CD4-positive, alpha-beta T cell (primary cell): ENCODE measurements at regions not wholly inside any gene's neighbourhood (a gene's known extent, or its start where the extent isn't known, plus 50 kb on each side); places are given as distances from the start of the nearest gene placed in this dataset.

Experiments
- ATAC-seq: fragments of 200-7000 bp; cut with Tn5 transposase; one replicate; pipeline ENCODE4 v1.10.0; 2022; ENCODE audit warnings: mild to moderate bottlenecking; ENCODE audit not compliant: poor library complexity
- CTCF ChIA-PET: fragments of 350-600 bp; sonication (Branson Sonifier 250); formaldehyde crosslinking; loops from one replicate; lab custom pipeline; 2021; ENCODE audit warnings: antibody characterized with exemption, inconsistent platforms; lab: Charles Lee
- POLR2A ChIA-PET: fragments of 350-600 bp; sonication (Branson Sonifier 250); formaldehyde crosslinking; loops from one replicate; lab custom pipeline; 2021; ENCODE audit warnings: antibody characterized with exemption, inconsistent platforms; lab: Charles Lee
- DNase-seq, 14 experiments: peaks; one replicate each; pipeline ENCODE4 v3.0.0-alpha.2; 2013 to 2020; ENCODE audit warnings: mixed read lengths in 2 of 14
- H3K27ac ChIP-seq, 2 donors: one replicate each; pipeline versions ENCODE4 v1.5.1 to v1.7.0; 2013; ENCODE audit warnings: low read length in 2 of 2, low read depth in 1 of 2, mild to moderate bottlenecking in 1 of 2
- H3K27me3 ChIP-seq, 2 experiments: 1 replicate in 1 of 2; 2 replicates in 1 of 2; pipeline versions ENCODE4 v1.6.1 to v1.7.0; 2013; ENCODE audit warnings: low read length in 2 of 2, control low read depth in 1 of 2, mild to moderate bottlenecking in 1 of 2, moderate library complexity in 1 of 2; ENCODE audit not compliant: insufficient read depth in 2 of 2, control insufficient read depth in 1 of 2
- H3K36me3 ChIP-seq: one replicate; pipeline ENCODE4 v1.6.1; 2013; ENCODE audit warnings: low read length, control low read depth; ENCODE audit not compliant: insufficient read depth
- H3K4me1 ChIP-seq: one replicate; pipeline ENCODE4 v1.6.1; 2013; ENCODE audit warnings: low read length, control low read depth; ENCODE audit not compliant: insufficient read depth
- H3K4me3 ChIP-seq: one replicate; pipeline ENCODE4 v1.5.1; 2013; ENCODE audit warnings: mild to moderate bottlenecking, low read length, moderate library complexity
- H3K9me3 ChIP-seq, 2 experiments: 1 replicate in 1 of 2; 2 replicates in 1 of 2; pipeline versions ENCODE4 v1.6.1 to v1.7.0; 2013; ENCODE audit warnings: low read length in 2 of 2, mild to moderate bottlenecking in 2 of 2, control low read depth in 1 of 2, moderate library complexity in 1 of 2; ENCODE audit not compliant: control insufficient read depth in 1 of 2, insufficient read depth in 1 of 2
- H3K27ac Mint-ChIP-seq: one replicate; pipeline ENCODE4 v1.8.0; 2020; ENCODE audit warnings: mixed read lengths
- H3K27me3 Mint-ChIP-seq: one replicate; pipeline ENCODE4 v1.8.0; 2021; ENCODE audit warnings: mixed read lengths
- H3K36me3 Mint-ChIP-seq: one replicate; pipeline ENCODE4 v1.8.0; 2021; ENCODE audit warnings: low read depth, mixed read lengths
- H3K4me1 Mint-ChIP-seq: one replicate; pipeline ENCODE4 v1.8.0; 2021; ENCODE audit warnings: low read depth, mixed read lengths
- H3K4me3 Mint-ChIP-seq: one replicate; pipeline ENCODE4 v1.8.0; 2020; ENCODE audit warnings: mild to moderate bottlenecking, mixed read lengths
- H3K9me3 Mint-ChIP-seq: one replicate; pipeline ENCODE4 v1.8.0; 2020; ENCODE audit warnings: mixed read lengths
- intact Hi-C, 2 experiments: fragments of 100-400 bp; cut with DNase I in 1 of 2; cut with micrococcal nuclease in 1 of 2; formaldehyde crosslinking; loops; one replicate each; pipeline versions ENCODE4 v1.15.1 to v1.9.0; 2023 to 2025; cut with DNase I, micrococcal nuclease
- TF ChIP-seq, protein P1 (sequence below): fragments of 200-600 bp; IDR thresholded peaks from one replicate; pipeline ENCODE4 v1.8.0; 2022; ENCODE audit warnings: antibody characterized with exemption, mild to moderate bottlenecking

DNA sequence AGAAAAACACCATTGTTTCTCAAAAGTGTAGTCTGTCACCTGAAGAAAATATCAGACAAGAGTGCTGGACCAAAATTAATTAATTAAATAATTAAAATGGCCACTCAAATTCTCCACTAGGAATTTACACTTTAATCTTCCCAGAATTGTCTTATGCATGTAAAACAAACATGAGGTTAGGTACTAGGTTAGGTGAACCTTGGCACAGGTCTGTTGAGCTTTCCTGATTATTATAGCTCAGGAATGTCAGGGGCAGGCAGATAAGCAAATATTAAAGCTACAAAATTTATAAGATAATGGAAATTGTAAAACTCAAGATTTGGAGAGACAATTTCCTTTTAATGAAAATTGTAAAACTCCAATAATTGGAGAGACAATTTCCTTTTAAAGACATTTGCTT is 253.2 kb downstream of the BMP4 start:
- TF ChIP-seq, protein P1, sequence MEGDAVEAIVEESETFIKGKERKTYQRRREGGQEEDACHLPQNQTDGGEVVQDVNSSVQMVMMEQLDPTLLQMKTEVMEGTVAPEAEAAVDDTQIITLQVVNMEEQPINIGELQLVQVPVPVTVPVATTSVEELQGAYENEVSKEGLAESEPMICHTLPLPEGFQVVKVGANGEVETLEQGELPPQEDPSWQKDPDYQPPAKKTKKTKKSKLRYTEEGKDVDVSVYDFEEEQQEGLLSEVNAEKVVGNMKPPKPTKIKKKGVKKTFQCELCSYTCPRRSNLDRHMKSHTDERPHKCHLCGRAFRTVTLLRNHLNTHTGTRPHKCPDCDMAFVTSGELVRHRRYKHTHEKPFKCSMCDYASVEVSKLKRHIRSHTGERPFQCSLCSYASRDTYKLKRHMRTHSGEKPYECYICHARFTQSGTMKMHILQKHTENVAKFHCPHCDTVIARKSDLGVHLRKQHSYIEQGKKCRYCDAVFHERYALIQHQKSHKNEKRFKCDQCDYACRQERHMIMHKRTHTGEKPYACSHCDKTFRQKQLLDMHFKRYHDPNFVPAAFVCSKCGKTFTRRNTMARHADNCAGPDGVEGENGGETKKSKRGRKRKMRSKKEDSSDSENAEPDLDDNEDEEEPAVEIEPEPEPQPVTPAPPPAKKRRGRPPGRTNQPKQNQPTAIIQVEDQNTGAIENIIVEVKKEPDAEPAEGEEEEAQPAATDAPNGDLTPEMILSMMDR: no peak
- intact Hi-C loops: no loop called here
- no peaks in the 10 kb centered on the region for H3K36me3 Mint-ChIP-seq

DNA sequence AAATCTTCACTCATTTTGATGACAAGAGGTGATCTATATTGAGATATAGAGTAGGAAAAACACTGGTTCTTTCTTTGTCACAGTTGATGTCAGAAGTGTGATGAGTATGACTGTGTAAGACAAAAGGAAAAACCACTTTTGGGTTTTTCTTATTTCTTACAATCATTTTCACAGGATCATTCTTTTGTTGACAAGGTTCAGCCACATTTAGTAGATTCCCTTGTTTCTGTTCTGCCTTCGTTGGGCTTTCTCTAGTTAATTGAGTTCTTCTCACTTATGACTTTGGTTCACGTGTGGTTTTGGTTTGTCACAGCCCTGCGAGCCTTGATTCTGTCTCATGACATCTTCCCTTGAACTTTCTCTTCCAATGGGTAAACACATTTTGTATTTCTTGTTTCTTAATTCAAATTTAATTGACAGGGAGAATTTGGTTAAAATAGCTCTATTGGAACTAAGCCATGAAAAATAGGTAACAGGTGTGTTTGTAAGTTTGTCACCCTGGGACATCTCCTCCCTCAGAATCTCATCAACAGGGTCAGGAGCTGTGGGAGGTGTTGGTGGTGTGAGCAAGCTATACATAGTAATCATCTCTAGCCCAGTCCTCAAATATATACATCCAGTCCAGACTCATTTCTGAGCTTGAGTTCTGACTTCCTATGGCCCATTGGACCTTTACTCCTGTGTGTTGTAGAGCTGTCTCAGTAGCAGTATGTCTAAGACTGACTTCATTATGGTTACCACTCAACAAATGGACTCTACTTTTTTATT is 255.3 kb downstream of the BMP4 start:
- no peak for ATAC-seq
- Mint-ChIP-seq H3K4me3 (no peak overlapping the region), H3K36me3 (no peaks in the 10 kb centered on the region), H3K9me3 (peaks cover 6% of the 10 kb centered on the region), H3K4me1 (no peaks in the 10 kb centered on the region), H3K27me3 (no peaks in the 10 kb centered on the region), H3K27ac (no peak overlapping the region)
- H3K36me3 ChIP-seq: no peaks in the 10 kb centered on the region
- ChIA-PET CTCF (no interaction called here), POLR2A (interaction anchor here (0.6 kb wide), 1 partner anchor 17 kb away, joined by 3 read pairs; no protein-coding TSS in a partner anchor)
- TF ChIP-seq, protein P1: no peak
- no peak overlapping the region for H3K27ac ChIP-seq
- no peaks in the 10 kb centered on the region for H3K4me1 ChIP-seq
- no peaks in the 10 kb centered on the region for H3K27me3 ChIP-seq
- no peak overlapping the region for H3K4me3 ChIP-seq
- DNase-seq: no peak
- no peaks in the 10 kb centered on the region for H3K9me3 ChIP-seq
- intact Hi-C loops: no loop called here

More for the DNA sequence above, 253.2 kb downstream of the BMP4 start:
- Mint-ChIP-seq H3K4me1 (no peaks in the 10 kb centered on the region), H3K4me3 (no peak overlapping the region), H3K9me3 (peaks cover 4% of the 10 kb centered on the region), H3K27me3 (no peaks in the 10 kb centered on the region), H3K27ac (no peak overlapping the region)
- DNase-seq (no peak), ATAC-seq (no peak)
- Histone ChIP-seq H3K9me3 (peaks cover 0 to 5% of the 10 kb centered on the region in 2 experiments), H3K4me1 (no peaks in the 10 kb centered on the region), H3K36me3 (no peaks in the 10 kb centered on the region), H3K27ac (no peak overlapping the region), H3K27me3 (no peaks in the 10 kb centered on the region), H3K4me3 (no peak overlapping the region)
- ChIA-PET POLR2A (no interaction called here), CTCF (no interaction called here)

DNA sequence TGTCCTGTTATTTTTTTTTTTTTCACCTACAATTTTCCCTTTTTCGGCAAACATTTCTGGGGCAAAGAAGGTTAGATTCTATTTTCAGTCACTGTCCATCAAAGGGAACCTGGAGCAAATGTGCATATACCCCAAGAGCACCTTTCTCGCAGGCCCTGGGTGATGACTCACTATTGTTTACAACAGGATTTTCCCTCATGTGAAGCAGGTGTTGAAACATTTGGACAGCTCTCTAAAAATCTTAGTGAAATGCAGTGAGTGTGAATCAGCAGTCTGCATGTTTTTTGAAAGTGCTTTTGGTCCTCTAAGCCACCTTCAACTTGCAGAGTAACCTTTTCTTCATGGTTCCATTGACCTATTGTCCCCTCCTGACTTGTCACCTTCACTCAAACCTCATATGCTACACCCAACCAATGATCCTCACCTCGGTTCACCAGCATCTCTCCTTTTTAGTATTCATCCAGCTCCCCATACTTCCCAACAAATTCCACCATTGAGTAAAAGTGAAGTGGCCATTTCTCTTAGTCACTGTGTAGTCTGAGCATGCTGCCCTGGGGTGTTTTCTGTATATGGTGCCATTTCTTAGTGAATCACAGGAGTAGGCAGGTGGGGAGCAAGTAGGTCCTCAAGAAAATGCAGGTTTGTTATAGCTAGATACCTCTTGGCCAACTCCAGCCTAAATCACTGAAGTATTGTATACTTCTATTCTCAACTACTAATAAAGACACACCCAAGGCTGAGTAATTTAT is 260.2 kb downstream of the BMP4 start:
- POLR2A ChIA-PET: no interaction called here
- DNase-seq (no peak), ATAC-seq (no peak)
- H3K4me1 Mint-ChIP-seq: no peaks in the 10 kb centered on the region
- H3K36me3 Mint-ChIP-seq: no peaks in the 10 kb centered on the region
- Histone ChIP-seq H3K4me1 (no peaks in the 10 kb centered on the region), H3K36me3 (no peaks in the 10 kb centered on the region), H3K27me3 (no peaks in the 10 kb centered on the region), H3K27ac (no peak overlapping the region), H3K4me3 (no peak overlapping the region), H3K9me3 (no peaks in the 10 kb centered on the region)
- TF ChIP-seq, protein P1: no peak
- peaks cover 5% of the 10 kb centered on the region for H3K9me3 Mint-ChIP-seq
- H3K4me3 Mint-ChIP-seq: no peak overlapping the region
- CTCF ChIA-PET: no interaction called here
- intact Hi-C loops: no loop called here
- no peak overlapping the region for H3K27ac Mint-ChIP-seq
- H3K27me3 Mint-ChIP-seq: no peaks in the 10 kb centered on the region
